GM12892 (cell line): ENCODE measurements at regions not wholly inside any gene's neighbourhood (a gene's known extent, or its start where the extent isn't known, plus 50 kb on each side); places are given as distances from the start of the nearest gene placed in this dataset.

ENCODE experiments used
- DNase-seq: peaks from one replicate; pipeline ENCODE4 v3.0.0; 2011; ENCODE audit not compliant: insufficient read length
- FAIRE-seq: peaks from 2 replicates; lab custom pipeline; 2011; peaks lifted over from hg19 to GRCh38; lab: Jason Lieb, UNC
- POLR2A ChIP-seq: IDR thresholded peaks from 2 replicates; pipeline ENCODE4 v1.6.1; 2011; ENCODE audit warnings: low read depth, low read length, control low read depth
- POLR2AphosphoS5 ChIP-seq: IDR thresholded peaks from 2 replicates; pipeline ENCODE4 v1.6.1; 2011; ENCODE audit warnings: low read depth, low read length, control low read depth
- TAF1 ChIP-seq: IDR thresholded peaks from 2 replicates; pipeline ENCODE4 v1.6.1; 2011; ENCODE audit warnings: low read depth, mild to moderate bottlenecking, control low read depth, low read length, borderline replicate concordance

GRCh38 chr6:144986271-144986670 lies 701.1 kb downstream of the UTRN start:
- no peak for FAIRE-seq
- DNase-seq: no peak
- TF ChIP-seq TAF1 (no peak), POLR2A (no peak), POLR2AphosphoS5 (no peak)

DNA sequence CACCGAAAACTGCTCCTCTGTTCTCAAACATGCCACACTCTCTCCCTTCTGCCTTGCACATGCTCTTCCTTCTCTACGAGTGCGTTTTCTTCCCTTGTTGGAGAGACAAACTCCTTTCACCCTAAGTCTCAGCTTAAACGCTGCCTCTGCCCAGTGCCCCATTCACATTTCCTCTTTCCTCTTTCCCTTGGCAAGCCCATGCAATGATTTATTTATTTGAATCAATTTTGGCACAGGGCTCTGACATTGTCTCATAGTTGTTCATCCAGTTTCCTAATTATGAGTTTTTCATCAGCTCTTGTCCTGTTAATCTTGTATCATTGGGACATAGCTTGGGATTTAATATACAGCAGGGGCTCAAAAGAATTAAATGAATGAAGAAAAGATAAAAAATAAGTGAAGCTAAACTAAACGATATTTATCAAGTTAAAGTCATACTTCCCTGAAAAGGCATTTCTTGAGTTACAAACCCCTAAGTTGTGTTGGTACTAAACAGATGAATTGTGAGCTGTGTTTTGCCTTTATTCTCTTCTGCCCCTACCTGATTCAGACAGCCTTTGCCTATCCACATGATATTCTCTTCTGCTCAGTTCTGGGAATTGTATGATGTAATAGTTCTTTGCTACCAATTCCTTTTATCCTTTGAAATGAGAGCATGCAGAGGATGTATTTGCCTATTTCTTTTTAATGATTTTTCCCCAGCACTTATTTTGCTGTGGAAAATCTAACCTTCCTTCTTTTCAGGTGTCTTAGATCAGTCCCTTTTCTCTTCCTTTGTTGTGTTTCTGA lies 704.4 kb downstream of the UTRN start:
- DNase-seq (no peak), FAIRE-seq (no peak)
- no peak for TF ChIP-seq POLR2A
- TF ChIP-seq POLR2AphosphoS5: no peak
- no peak for TF ChIP-seq TAF1

DNA sequence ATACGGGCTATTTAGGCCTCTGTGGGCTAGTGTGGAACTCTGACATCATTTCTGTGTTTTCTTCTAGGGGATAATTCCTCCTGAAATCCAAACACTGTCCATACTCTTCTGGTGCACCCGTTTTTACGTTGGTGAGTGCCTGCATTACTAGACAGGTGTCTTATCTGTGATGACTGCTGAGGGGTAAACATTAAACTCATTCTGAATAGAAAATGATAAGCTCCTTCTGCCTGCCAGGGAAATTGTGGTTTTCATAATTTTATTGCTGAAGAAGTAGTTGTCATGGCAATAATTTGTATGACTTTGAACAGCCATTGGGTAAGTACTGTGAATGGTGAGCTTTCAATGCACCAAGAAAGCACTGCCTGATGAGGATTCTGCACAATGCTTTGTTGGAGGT lies 705.6 kb downstream of the UTRN start:
- no peak for FAIRE-seq
- DNase-seq: no peak

DNA sequence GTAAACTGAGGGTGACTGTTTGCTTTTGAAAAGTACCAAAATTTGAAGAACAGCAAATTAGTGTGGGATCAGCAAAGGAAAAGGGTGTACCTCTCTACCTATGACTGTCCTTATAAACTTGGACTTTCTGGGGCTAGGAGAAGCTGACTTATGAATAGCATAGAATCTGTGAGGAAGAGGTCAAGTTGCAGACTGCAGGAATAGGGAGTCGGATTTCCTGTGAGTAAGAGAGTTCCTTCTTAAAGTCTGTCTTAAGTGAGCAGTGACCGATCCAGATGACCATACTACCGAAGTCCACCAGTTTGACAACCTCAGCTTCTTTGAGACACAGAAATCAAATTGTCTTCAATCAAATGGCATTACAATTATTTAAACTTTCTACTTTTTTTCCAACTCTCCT lies 708.7 kb downstream of the UTRN start:
- FAIRE-seq (no peak), DNase-seq (no peak)
- TF ChIP-seq POLR2AphosphoS5 (no peak), POLR2A (no peak), TAF1 (no peak)

More for the DNA sequence above, 705.6 kb downstream of the UTRN start:
- TF ChIP-seq POLR2AphosphoS5 (no peak), TAF1 (no peak), POLR2A (no peak)

GRCh38 chr6:144997996-144998395 lies 712.9 kb downstream of the UTRN start:
- FAIRE-seq (no peak), DNase-seq (no peak)
- no peak for TF ChIP-seq POLR2A

DNA sequence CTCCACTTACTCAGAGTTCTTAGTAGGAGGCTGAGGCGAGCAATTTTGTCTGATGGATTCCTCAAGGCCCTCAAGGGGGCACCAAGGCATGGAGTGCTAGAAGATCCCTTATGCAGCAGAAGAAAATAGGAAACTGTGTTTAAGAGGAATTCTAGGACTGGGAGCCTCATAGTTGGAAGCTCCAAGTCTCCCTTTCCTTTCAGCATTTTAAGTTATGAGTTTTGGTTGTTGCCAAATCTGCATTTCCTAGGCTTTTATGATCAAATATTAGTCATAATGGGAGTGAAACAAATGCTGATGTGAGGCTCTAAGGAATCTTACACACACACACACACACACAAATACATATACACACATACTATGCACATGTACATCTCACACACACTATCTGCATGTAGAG lies 714.0 kb downstream of the UTRN start:
- DNase-seq (no peak), FAIRE-seq (no peak)
- TF ChIP-seq POLR2AphosphoS5: no peak
- no peak for TF ChIP-seq TAF1
- TF ChIP-seq POLR2A: no peak

DNA sequence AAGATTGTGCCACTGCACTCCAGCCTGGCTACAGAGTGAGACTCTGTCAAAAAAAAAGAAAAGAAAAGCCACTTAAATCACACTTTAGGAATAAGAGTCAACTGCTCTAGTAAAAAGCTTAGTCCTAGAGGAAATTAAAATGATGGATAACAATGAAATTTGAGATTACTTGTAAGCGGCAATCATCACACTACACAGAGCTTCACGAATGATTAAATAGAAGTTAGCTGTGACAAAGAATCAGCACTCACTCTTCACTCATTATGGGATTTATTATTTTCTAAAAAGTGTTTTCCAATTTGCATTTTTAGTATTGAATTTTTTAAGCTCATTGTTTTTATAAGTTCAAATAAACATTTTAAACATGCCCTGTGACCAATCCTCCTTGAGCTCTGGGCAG lies 718.0 kb downstream of the UTRN start:
- TF ChIP-seq POLR2A: no peak
- TF ChIP-seq TAF1: no peak
- FAIRE-seq (no peak), DNase-seq (no peak)

DNA sequence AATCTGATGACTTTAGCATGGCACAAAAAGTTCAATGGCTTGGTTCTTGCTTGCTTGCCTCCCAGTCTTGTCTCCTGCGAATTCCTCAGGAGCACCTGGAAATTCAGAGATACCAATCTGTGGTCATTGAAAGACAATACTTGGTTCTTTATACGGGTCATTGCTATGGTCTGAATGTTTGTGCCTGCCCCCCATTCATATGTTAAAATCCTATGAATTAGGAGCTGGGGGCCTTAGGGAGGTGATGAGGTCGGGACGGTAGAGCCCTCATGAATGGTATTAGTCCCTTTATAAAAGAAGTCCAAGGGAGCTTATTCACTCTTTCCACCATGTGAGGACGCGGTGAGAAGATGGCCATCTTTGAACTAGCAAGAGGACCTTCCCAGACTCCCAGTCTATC lies 721.8 kb downstream of the UTRN start:
- TF ChIP-seq POLR2AphosphoS5 (no peak), TAF1 (no peak), POLR2A (no peak)
- no peak for DNase-seq
- no peak for FAIRE-seq

- DNase-seq: no peak
- no peak for FAIRE-seq
- TF ChIP-seq TAF1: no peak
- no peak for TF ChIP-seq POLR2AphosphoS5
- no peak for TF ChIP-seq POLR2A
Measured at GRCh38 chr6:145008715-145009114, 723.6 kb downstream of the UTRN start.

GRCh38 chr6:145009711-145010110 lies 724.6 kb downstream of the UTRN start:
- FAIRE-seq (no peak), DNase-seq (no peak)
- TF ChIP-seq POLR2AphosphoS5 (no peak), POLR2A (no peak), TAF1 (no peak)

- FAIRE-seq: no peak
- no peak for DNase-seq
- TF ChIP-seq TAF1: no peak
- TF ChIP-seq POLR2AphosphoS5: no peak
- no peak for TF ChIP-seq POLR2A
Measured at GRCh38 chr6:145012039-145012662, 723.2 kb downstream of the EPM2A start.

DNA sequence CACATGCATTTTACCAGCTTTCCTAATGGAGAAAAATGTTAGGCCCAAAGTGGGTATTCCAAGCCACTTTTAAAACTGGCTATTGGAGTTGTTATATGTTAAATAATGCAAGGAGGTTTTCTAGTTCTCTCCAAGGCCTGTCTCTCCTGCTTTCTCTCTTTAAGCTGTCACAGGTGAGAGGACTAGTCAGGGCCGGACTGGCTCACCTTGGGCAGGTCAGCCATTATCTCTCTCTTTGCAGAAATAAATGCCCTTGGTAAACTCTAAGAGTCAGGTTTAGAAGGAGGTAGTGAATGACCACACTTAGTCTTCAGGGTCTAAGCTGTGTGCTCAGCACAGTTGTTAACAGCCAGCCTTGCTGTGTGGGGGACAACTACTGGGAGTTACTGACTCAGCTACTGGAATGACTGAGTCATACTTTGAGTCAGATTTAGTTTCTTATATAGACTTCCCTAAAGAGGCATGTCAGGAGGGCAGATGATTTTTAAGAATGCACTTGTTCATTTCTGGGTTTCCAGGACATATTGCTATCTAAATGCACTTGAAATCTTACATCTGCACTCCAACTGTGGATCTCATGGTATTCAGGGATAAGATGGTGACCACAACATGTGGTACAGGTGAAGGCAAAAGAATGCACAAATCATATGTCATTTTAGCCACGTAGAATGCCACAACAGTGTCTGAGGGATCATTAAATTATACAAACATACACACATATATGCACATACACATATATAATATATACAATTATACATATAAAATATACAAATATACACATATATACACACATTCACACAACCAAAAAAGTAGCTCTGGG lies 719.4 kb downstream of the EPM2A start:
- DNase-seq: peak; percentile 5
- FAIRE-seq: peak; percentile 40
- TF ChIP-seq TAF1: no peak
- TF ChIP-seq POLR2AphosphoS5: no peak
